Endothelial cell (in vitro differentiated cells): ENCODE measurements at regions not wholly inside any gene's neighbourhood (a gene's known extent, or its start where the extent isn't known, plus 50 kb on each side); places are given as distances from the start of the nearest gene placed in this dataset.

Experiments used
- DNase-seq: peaks from one replicate; pipeline ENCODE4 v3.0.0; 2021; ENCODE audit warnings: low spot score
- H3K27ac Mint-ChIP-seq: one replicate; pipeline ENCODE4 v1.8.0; 2021; ENCODE audit warnings: mixed read lengths, inconsistent platforms; ENCODE audit not compliant: unreplicated experiment
- H3K27me3 Mint-ChIP-seq: one replicate; pipeline ENCODE4 v1.8.0; 2021; ENCODE audit warnings: mild to moderate bottlenecking, moderate library complexity, mixed read lengths, inconsistent platforms; ENCODE audit not compliant: unreplicated experiment
- H3K36me3 Mint-ChIP-seq: one replicate; pipeline ENCODE4 v1.8.0; 2021; ENCODE audit warnings: mild to moderate bottlenecking, low read depth, mixed read lengths, inconsistent platforms; ENCODE audit not compliant: unreplicated experiment
- H3K4me1 Mint-ChIP-seq: one replicate; pipeline ENCODE4 v1.8.0; 2021; ENCODE audit warnings: mild to moderate bottlenecking, mixed read lengths, inconsistent platforms; ENCODE audit not compliant: unreplicated experiment
- H3K4me3 Mint-ChIP-seq: one replicate; pipeline ENCODE4 v1.8.0; 2021; ENCODE audit warnings: mild to moderate bottlenecking, mixed read lengths, inconsistent platforms; ENCODE audit not compliant: unreplicated experiment
- H3K9me3 Mint-ChIP-seq: one replicate; pipeline ENCODE4 v1.8.0; 2021; ENCODE audit warnings: mixed read lengths, inconsistent platforms; ENCODE audit not compliant: unreplicated experiment
- TF ChIP-seq, protein P1 (sequence below): fragments of 200-600 bp; sonication (generic); IDR thresholded peaks from one replicate; pipeline ENCODE4 v1.5.0; 2021; ENCODE audit warnings: antibody characterized with exemption; ENCODE audit not compliant: unreplicated experiment

DNA sequence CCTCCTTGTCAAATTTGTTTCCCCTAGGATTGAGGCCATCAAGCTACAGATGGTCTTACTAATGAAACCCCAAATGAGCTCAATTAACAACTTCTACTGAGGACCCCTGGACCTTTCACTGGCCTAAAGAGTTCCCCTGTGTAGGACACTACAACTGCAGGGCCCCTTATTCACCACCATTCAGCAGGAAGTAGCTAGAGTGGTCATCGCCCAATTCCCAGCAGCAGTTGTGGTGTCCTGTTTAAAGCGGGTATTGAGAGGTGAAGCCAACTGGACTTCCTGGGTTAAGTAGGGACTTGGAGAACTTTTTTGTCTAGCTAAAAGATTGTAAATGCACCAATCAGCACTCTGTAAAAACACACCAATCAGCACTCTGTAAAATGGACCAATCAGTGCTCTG lies 1466.9 kb downstream of the KCNT2 start:
- H3K9me3 Mint-ChIP-seq: peaks cover 6% of the 10 kb centered on the region
- H3K36me3 Mint-ChIP-seq: peaks cover 4% of the 10 kb centered on the region
- no peak for DNase-seq
- H3K4me3 Mint-ChIP-seq: no peak overlapping the region
- H3K27me3 Mint-ChIP-seq: no peaks in the 10 kb centered on the region
- TF ChIP-seq, protein P1, sequence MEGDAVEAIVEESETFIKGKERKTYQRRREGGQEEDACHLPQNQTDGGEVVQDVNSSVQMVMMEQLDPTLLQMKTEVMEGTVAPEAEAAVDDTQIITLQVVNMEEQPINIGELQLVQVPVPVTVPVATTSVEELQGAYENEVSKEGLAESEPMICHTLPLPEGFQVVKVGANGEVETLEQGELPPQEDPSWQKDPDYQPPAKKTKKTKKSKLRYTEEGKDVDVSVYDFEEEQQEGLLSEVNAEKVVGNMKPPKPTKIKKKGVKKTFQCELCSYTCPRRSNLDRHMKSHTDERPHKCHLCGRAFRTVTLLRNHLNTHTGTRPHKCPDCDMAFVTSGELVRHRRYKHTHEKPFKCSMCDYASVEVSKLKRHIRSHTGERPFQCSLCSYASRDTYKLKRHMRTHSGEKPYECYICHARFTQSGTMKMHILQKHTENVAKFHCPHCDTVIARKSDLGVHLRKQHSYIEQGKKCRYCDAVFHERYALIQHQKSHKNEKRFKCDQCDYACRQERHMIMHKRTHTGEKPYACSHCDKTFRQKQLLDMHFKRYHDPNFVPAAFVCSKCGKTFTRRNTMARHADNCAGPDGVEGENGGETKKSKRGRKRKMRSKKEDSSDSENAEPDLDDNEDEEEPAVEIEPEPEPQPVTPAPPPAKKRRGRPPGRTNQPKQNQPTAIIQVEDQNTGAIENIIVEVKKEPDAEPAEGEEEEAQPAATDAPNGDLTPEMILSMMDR: no peak
- no peak overlapping the region for H3K27ac Mint-ChIP-seq
- H3K4me1 Mint-ChIP-seq: no peaks in the 10 kb centered on the region

DNA sequence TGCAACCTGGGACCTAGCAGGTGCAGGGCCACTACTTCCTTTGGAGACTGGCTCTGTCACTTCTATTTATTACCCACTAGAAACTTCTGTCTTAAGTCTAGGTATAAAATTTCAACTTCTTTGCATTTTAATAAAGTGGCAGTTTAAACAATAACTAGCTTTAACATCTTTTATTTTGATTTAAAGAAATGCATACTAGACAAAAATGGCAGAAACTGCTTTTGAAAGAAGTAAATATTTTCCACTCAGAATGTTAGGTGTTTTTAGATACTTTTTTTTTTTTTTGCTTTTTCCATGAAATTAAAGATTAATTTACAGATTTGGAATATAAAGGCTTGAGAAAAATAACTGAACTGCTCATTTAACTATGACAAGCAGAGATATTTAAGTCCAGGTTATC lies 1477.6 kb downstream of the KCNT2 start:
- H3K36me3 Mint-ChIP-seq: no peaks in the 10 kb centered on the region

DNA sequence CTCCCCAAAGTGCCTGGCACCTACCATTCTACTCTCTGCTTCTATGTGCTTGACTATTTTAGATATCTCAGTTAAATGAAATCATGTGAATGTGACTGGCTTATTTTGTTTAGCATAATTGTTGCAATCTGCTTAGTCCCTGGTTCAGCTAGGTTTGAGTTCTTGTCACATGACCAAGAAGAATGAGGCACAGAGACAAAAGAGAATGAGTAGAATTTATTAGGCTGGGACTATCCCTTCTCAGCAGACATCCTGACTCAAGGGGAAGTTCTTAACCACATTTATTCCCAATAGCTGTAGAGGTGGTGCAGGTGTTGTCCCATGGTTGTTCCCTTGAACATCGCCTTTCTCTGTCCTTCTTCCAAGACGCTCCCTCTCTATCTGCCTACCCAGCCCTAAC lies 1485.7 kb downstream of the KCNT2 start:
- Mint-ChIP-seq H3K27ac (no peak overlapping the region), H3K27me3 (no peaks in the 10 kb centered on the region), H3K9me3 (no peaks in the 10 kb centered on the region), H3K4me3 (no peak overlapping the region), H3K36me3 (no peaks in the 10 kb centered on the region), H3K4me1 (no peaks in the 10 kb centered on the region)
- no peak for DNase-seq
- TF ChIP-seq, protein P1: no peak

More for the DNA sequence above, 1477.6 kb downstream of the KCNT2 start:
- H3K4me1 Mint-ChIP-seq: no peaks in the 10 kb centered on the region
- no peak for DNase-seq
- TF ChIP-seq, protein P1: no peak
- H3K9me3 Mint-ChIP-seq: no peaks in the 10 kb centered on the region
- H3K27ac Mint-ChIP-seq: no peak overlapping the region
- H3K4me3 Mint-ChIP-seq: no peak overlapping the region
- H3K27me3 Mint-ChIP-seq: no peaks in the 10 kb centered on the region

DNA sequence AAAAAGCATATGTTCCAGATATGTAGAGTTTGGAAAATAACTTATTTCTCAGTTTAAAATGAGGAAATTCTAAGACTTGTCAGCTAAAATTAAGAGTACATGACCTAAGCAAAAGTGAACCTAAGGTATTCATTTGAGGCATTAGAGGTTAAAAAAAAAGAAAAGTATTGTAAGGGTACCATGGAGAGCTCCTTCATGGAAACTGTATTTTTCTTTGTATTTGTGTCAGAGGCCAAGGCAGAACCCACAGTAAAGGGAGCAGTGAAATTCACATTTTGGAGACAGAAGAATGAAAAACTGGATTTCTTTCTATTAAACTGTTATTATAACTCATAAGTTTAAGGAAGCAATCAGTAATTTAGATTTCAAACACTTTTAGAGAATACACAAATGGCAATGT lies 1494.8 kb downstream of the KCNT2 start:
- Mint-ChIP-seq H3K36me3 (no peaks in the 10 kb centered on the region), H3K4me3 (no peak overlapping the region)
- no peak for DNase-seq

DNA sequence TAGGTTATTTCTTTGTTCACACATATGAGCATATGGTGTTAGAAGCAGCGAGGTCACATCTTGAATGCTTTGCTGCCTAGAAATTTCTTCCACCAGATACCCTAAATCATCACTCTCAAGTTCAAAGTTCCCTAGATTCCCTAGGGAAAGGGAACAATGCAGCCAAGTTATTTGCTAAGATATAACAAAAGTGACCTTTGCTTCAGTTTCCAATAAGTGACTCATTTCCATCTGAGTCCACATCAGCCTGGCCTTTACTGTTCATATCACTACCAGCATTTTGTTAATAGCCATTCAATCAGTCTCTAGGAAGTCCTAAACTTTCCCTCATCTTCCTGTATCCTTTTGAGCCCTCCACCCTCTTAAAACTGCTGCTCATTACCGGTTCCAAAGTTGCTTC lies 1502.5 kb downstream of the KCNT2 start:
- no peaks in the 10 kb centered on the region for H3K36me3 Mint-ChIP-seq
- H3K27ac Mint-ChIP-seq: no peak overlapping the region
- H3K9me3 Mint-ChIP-seq: no peaks in the 10 kb centered on the region
- TF ChIP-seq, protein P1: no peak
- H3K4me1 Mint-ChIP-seq: no peaks in the 10 kb centered on the region
- H3K4me3 Mint-ChIP-seq: no peak overlapping the region
- H3K27me3 Mint-ChIP-seq: no peaks in the 10 kb centered on the region
- DNase-seq: no peak

More for the DNA sequence above, 1494.8 kb downstream of the KCNT2 start:
- TF ChIP-seq, protein P1: no peak
- H3K27me3 Mint-ChIP-seq: no peaks in the 10 kb centered on the region
- no peaks in the 10 kb centered on the region for H3K4me1 Mint-ChIP-seq
- H3K27ac Mint-ChIP-seq: no peak overlapping the region
- no peaks in the 10 kb centered on the region for H3K9me3 Mint-ChIP-seq
